K562 (cell line): ENCODE measurements at regions not wholly inside any gene's neighbourhood (a gene's known extent, or its start where the extent isn't known, plus 50 kb on each side); places are given as distances from the start of the nearest gene placed in this dataset.

Source experiments
- ATAC-seq: fragments of 200-7000 bp; cut with Tn5 transposase; 3 replicates; pipeline ENCODE4 v1.9.1; 2020; ENCODE audit warnings: moderate library complexity
- BruUV-seq: library from RNA; stranded (reverse); fragments of 400-500 nt; replicated peaks from 2 replicates; lab custom pipeline; 2021; lab: Mats Ljungman, UMichigan
- CTCF ChIA-PET: fragments of 300-600 bp; formaldehyde crosslinking; extraction: SDS; loops from one replicate; lab custom pipeline; 2021; ENCODE audit warnings: low intra/inter-chr PET ratio; lab: Yijun Ruan, JAX
- POLR2A ChIA-PET: fragments of 300-600, 350-650 bp; sonication (Branson Sonifier 250); formaldehyde crosslinking; extraction: SDS; loops from one replicate; lab custom pipeline; 2021; ENCODE audit warnings: antibody characterized with exemption, inconsistent platforms; lab: Yijun Ruan, JAX
- DNase-seq, 4 experiments: peaks; one replicate each; pipeline versions ENCODE4 v3.0.0 to v3.0.0-alpha.2; 2011 to 2018; ENCODE audit warnings: low spot score in 3 of 4, mixed read lengths in 3 of 4; ENCODE audit errors: extremely low read depth in 1 of 4
- FAIRE-seq: peaks from 2 replicates; lab custom pipeline; 2011; peaks lifted over from hg19 to GRCh38; lab: Jason Lieb, UNC
- H2AFZ ChIP-seq: 2 replicates; pipeline ENCODE4 v1.6.0; 2011; ENCODE audit warnings: low read depth, low read length, control low read depth, inconsistent platforms
- H3K27ac ChIP-seq: fragments of 200-600 bp; 3 replicates; pipeline ENCODE4 v1.8.0; 2011; ENCODE audit warnings: low read depth, mild to moderate bottlenecking, control low read depth, inconsistent platforms, low read length, moderate library complexity, mixed read lengths; ENCODE audit errors: extremely low read depth
- H3K27me3 ChIP-seq, 2 experiments: fragments of 300-600 bp in 1 of 2; 2 replicates in 1 of 2; 3 replicates in 1 of 2; pipeline versions ENCODE4 v1.6.0 to v1.8.0; 2011; ENCODE audit warnings: inconsistent platforms in 2 of 2, low read length in 2 of 2, mild to moderate bottlenecking in 1 of 2, mixed read lengths in 1 of 2, moderate library complexity in 1 of 2; ENCODE audit not compliant: control insufficient read depth in 2 of 2, insufficient read depth in 2 of 2
- H3K36me3 ChIP-seq: fragments of 300-600 bp; 3 replicates; pipeline ENCODE4 v1.8.0; 2011; ENCODE audit warnings: mild to moderate bottlenecking, low read length, inconsistent platforms; ENCODE audit not compliant: control insufficient read depth, insufficient read depth
- H3K4me1 ChIP-seq, 2 experiments: fragments of 200-600 bp in 1 of 2; replicated peaks in 1 of 2; 2 replicates in 1 of 2; 3 replicates in 1 of 2; pipeline versions ENCODE4 v1.5.1 to v1.8.0; 2011; ENCODE audit warnings: inconsistent platforms in 2 of 2, low read length in 2 of 2, mild to moderate bottlenecking in 1 of 2, mixed read lengths in 1 of 2, moderate library complexity in 1 of 2; ENCODE audit not compliant: control insufficient read depth in 2 of 2, insufficient read depth in 2 of 2
- H3K4me2 ChIP-seq: 2 replicates; pipeline ENCODE4 v1.6.1; 2011; ENCODE audit warnings: low read length, control low read depth, inconsistent platforms, mixed read lengths; ENCODE audit not compliant: insufficient read depth
- H3K4me3 ChIP-seq: fragments of 200-600 bp; sonication (generic), shearing (Covaris generic); 2 replicates; pipeline ENCODE4 v1.5.1; 2016; ENCODE audit warnings: control low read depth, inconsistent platforms
- H3K79me2 ChIP-seq: fragments of 200-600 bp; 3 replicates; pipeline ENCODE4 v1.8.0; 2011; ENCODE audit warnings: low read length, inconsistent platforms; ENCODE audit not compliant: control insufficient read depth, insufficient read depth
- H3K9ac ChIP-seq, 2 experiments: 2 replicates each; pipeline versions ENCODE4 v1.6.0 to v1.6.1; 2011; ENCODE audit warnings: low read depth in 2 of 2, low read length in 2 of 2, control low read depth in 1 of 2, inconsistent platforms in 1 of 2, mild to moderate bottlenecking in 1 of 2, mixed read lengths in 1 of 2; ENCODE audit not compliant: insufficient read depth in 1 of 2
- H3K9me1 ChIP-seq: one replicate; pipeline ENCODE4 v1.6.0; 2011; ENCODE audit warnings: inconsistent platforms, mild to moderate bottlenecking, low read length, moderate library complexity; ENCODE audit not compliant: control insufficient read depth, insufficient read depth
- H3K9me3 ChIP-seq: replicated peaks from 2 replicates; pipeline ENCODE4 v1.5.1; 2011; ENCODE audit warnings: low read depth, low read length, inconsistent platforms; ENCODE audit not compliant: control insufficient read depth, insufficient read depth
- H4K20me1 ChIP-seq: replicated peaks from 2 replicates; pipeline ENCODE4 v1.6.1; 2011; ENCODE audit warnings: low read length, inconsistent platforms, mixed read lengths; ENCODE audit not compliant: control insufficient read depth, insufficient read depth
- POLR2AphosphoS5 ChIP-seq: IDR thresholded peaks from 2 replicates; pipeline ENCODE4 v1.6.1; 2011; ENCODE audit warnings: mild to moderate bottlenecking, low read depth, low read length, moderate library complexity; ENCODE audit not compliant: control insufficient read depth, insufficient read depth
- SFPQ ChIP-seq: fragments of 200-400 bp; formaldehyde crosslinking; IDR thresholded peaks from 2 replicates; pipeline ENCODE4 v1.6.1; 2017; ENCODE audit warnings: mild to moderate bottlenecking, low read depth, low read length, moderate library complexity
- TRIM28 ChIP-seq: fragments of 450-650 bp; IDR thresholded peaks from 2 replicates; pipeline ENCODE4 v1.6.1; 2017
- ZNF280B ChIP-seq: fragments of 250-450 bp; sonication (Bioruptor Pico); IDR thresholded peaks from 2 replicates; pipeline ENCODE4 v1.5.1; 2021; ENCODE audit warnings: mild to moderate bottlenecking
- ZNF639 ChIP-seq, 2 experiments: fragments of 200-800 bp in 1 of 2; sonication (Bioruptor generic) in 1 of 2; sonication (generic) in 1 of 2; formaldehyde crosslinking in 1 of 2; IDR thresholded peaks in 1 of 2; conservative IDR thresholded peaks in 1 of 2; 2 replicates each; pipeline versions ENCODE4 v1.5.0 to v1.6.1; 2016 to 2020; ENCODE audit warnings: missing compliant biosample characterization in 1 of 2, missing genetic modification characterization in 1 of 2, missing genetic modification reagents in 1 of 2
- ZSCAN32 ChIP-seq: fragments of 450-650 bp; formaldehyde crosslinking; IDR thresholded peaks from 2 replicates; pipeline ENCODE4 v1.4.0; 2020; ENCODE audit warnings: mild to moderate bottlenecking, moderate library complexity
- in situ Hi-C: fragments of 300-500 bp; cut with MboI; formaldehyde crosslinking; loops from 4 replicates; pipeline ENCODE4 v1.15.0; 2018; ENCODE audit warnings: inconsistent platforms, mixed read lengths
- intact Hi-C: fragments of 100-400 bp; cut with micrococcal nuclease; formaldehyde crosslinking; loops from 2 replicates; pipeline ENCODE4 v1.14.2; 2022

GRCh38 chr16:25311950-25312349 is 54.3 kb upstream of the ZKSCAN2 start:
- DNase-seq (no peak), FAIRE-seq (no peak)
- H3K9me1 ChIP-seq = no peaks in the 10 kb centered on the region
- ChIA-PET CTCF (no interaction called here), POLR2A (no interaction called here)
- no peaks in the 10 kb centered on the region for H3K79me2 ChIP-seq
- H3K4me2 ChIP-seq = no peak overlapping the region
- H3K36me3 ChIP-seq = no peaks in the 10 kb centered on the region
- no peak overlapping the region for H3K9ac ChIP-seq
- no TSS peak for BruUV-seq
- H3K4me3 ChIP-seq = no peak overlapping the region
- no peaks in the 10 kb centered on the region for H4K20me1 ChIP-seq
- H3K27me3 ChIP-seq = no peaks in the 10 kb centered on the region
- H3K9me3 ChIP-seq = peaks cover 3% of the 10 kb centered on the region; the same call in 1 of the 2 replicates
- no peak overlapping the region for H2AFZ ChIP-seq
- no peak overlapping the region for H3K27ac ChIP-seq
- H3K4me1 ChIP-seq = no peaks in the 10 kb centered on the region
- TF ChIP-seq ZSCAN32 (CRISPR knock-in tag) (no peak), POLR2AphosphoS5 (no peak), SFPQ (no peak), ZNF639 (CRISPR knock-in tag; conservative IDR thresholded peaks at IDR 0.05 in 1 of 2, IDR thresholded peaks at IDR 0.05 in 1 of 2) (no peak), ZNF280B (CRISPR knock-in tag) (0 out of 2 replicates have a peak, but pooled peaks have one; percentile 13), TRIM28 (peak; percentile 75)
- TF ChIP-seq, all 486 proteins: peak for 2
- intact Hi-C loops (no loop called here), in situ Hi-C loops (no loop called here)
- no peak for ATAC-seq
